ENCODE measurements at regions not wholly inside any gene's neighbourhood (a gene's known extent, or its start where the extent isn't known, plus 50 kb on each side); places are given as distances from the start of the nearest gene placed in this dataset.

DNA sequence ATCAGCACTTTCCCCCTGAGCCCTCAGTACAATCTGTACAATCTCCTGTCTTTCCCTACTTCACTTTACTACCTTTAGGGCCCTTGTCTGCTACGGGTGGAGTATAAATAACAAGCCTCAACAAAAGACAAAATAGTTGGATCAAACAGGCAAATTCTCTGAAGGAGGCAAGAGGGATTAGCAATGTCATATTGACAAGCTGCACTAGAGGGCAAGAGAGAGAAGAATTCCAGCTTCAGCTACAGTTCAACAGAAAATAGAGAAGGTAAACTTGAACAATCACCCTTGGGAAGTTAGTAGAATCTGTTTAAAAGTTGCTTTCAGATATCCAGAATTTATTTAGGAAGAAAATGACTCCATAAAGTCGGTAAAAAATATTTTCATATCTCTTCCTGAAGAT is 68.4 kb upstream of the IZUMO3 start:
- TF ChIP-seq CTCF (IDR thresholded peaks at IDR 0.05 in 8 of 11, conservative IDR thresholded peaks at IDR 0.05 in 3 of 11) (no peak), POLR2A (IDR thresholded peaks at IDR 0.05) (no peak), POLR2AphosphoS5 (IDR thresholded peaks at IDR 0.05) (no peak)

Measured in spleen (tissue), 7 donors.